ENCODE measurements at regions not wholly inside any gene's neighbourhood (a gene's known extent, or its start where the extent isn't known, plus 50 kb on each side); places are given as distances from the start of the nearest gene placed in this dataset.

DNA sequence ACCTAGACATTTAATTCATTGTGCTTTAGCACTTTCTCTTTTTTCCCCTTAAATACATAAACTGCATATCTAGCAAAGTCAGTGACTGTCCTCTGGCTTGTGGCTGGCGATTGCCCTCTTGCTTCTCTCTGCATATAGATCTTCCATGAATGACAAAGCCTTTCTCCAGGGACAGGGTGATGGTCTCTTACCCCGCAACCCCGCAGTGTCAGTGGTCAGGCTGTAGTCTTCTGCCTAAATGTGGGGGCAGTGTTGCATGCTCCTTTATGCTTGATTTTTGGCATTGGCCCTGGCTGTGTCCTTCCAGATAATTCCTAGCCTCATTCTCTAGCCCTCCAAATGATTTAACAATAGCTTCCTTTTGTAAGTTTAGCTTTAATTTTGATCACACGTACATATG, 407.8 kb downstream of the GABRB3 start:
- TF ChIP-seq, protein P1, sequence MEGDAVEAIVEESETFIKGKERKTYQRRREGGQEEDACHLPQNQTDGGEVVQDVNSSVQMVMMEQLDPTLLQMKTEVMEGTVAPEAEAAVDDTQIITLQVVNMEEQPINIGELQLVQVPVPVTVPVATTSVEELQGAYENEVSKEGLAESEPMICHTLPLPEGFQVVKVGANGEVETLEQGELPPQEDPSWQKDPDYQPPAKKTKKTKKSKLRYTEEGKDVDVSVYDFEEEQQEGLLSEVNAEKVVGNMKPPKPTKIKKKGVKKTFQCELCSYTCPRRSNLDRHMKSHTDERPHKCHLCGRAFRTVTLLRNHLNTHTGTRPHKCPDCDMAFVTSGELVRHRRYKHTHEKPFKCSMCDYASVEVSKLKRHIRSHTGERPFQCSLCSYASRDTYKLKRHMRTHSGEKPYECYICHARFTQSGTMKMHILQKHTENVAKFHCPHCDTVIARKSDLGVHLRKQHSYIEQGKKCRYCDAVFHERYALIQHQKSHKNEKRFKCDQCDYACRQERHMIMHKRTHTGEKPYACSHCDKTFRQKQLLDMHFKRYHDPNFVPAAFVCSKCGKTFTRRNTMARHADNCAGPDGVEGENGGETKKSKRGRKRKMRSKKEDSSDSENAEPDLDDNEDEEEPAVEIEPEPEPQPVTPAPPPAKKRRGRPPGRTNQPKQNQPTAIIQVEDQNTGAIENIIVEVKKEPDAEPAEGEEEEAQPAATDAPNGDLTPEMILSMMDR (IDR thresholded peaks at IDR 0.05 in 2 of 3, conservative IDR thresholded peaks at IDR 0.05 in 1 of 3; ENCODE audit: borderline replicate concordance in 1 of 3, insufficient read depth in 1 of 3, low read depth in 2 of 3, low read length in 2 of 3) = no peak
- TF ChIP-seq CBX3 (IDR thresholded peaks at IDR 0.05; ENCODE audit: low read depth) = no peak
- TF ChIP-seq, protein P2, sequence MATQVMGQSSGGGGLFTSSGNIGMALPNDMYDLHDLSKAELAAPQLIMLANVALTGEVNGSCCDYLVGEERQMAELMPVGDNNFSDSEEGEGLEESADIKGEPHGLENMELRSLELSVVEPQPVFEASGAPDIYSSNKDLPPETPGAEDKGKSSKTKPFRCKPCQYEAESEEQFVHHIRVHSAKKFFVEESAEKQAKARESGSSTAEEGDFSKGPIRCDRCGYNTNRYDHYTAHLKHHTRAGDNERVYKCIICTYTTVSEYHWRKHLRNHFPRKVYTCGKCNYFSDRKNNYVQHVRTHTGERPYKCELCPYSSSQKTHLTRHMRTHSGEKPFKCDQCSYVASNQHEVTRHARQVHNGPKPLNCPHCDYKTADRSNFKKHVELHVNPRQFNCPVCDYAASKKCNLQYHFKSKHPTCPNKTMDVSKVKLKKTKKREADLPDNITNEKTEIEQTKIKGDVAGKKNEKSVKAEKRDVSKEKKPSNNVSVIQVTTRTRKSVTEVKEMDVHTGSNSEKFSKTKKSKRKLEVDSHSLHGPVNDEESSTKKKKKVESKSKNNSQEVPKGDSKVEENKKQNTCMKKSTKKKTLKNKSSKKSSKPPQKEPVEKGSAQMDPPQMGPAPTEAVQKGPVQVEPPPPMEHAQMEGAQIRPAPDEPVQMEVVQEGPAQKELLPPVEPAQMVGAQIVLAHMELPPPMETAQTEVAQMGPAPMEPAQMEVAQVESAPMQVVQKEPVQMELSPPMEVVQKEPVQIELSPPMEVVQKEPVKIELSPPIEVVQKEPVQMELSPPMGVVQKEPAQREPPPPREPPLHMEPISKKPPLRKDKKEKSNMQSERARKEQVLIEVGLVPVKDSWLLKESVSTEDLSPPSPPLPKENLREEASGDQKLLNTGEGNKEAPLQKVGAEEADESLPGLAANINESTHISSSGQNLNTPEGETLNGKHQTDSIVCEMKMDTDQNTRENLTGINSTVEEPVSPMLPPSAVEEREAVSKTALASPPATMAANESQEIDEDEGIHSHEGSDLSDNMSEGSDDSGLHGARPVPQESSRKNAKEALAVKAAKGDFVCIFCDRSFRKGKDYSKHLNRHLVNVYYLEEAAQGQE (IDR thresholded peaks at IDR 0.05; ENCODE audit: low read depth) = no peak
- no peak for TF ChIP-seq JUND (IDR thresholded peaks at IDR 0.05)
- no peak for TF ChIP-seq POLR2A (IDR thresholded peaks at IDR 0.05; ENCODE audit: borderline replicate concordance, extremely low read depth, insufficient read depth, insufficient read length)
- TF ChIP-seq, protein P3, sequence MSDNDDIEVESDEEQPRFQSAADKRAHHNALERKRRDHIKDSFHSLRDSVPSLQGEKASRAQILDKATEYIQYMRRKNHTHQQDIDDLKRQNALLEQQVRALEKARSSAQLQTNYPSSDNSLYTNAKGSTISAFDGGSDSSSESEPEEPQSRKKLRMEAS (IDR thresholded peaks at IDR 0.05) = no peak
- no peak for TF ChIP-seq EZH2phosphoT487 (IDR thresholded peaks at IDR 0.05; ENCODE audit: borderline replicate concordance)
- TF ChIP-seq SP1 (IDR thresholded peaks at IDR 0.05; ENCODE audit: low read depth) = no peak
- TF ChIP-seq SRF (IDR thresholded peaks at IDR 0.05; ENCODE audit: low read depth) = no peak
- TF ChIP-seq TCF7L2 (IDR thresholded peaks at IDR 0.05; ENCODE audit: borderline replicate concordance, extremely low read depth, insufficient read depth, insufficient read length) = no peak
- TF ChIP-seq ZNF274 (IDR thresholded peaks at IDR 0.05; ENCODE audit: low read depth, low read length) = no peak
- TF ChIP-seq EZH2 (IDR thresholded peaks at IDR 0.05) = no peak
- TF ChIP-seq YY1 (IDR thresholded peaks at IDR 0.05; ENCODE audit: extremely low read depth, insufficient replicate concordance, low read depth, low read length) = no peak
